ENCODE measurements at regions not wholly inside any gene's neighbourhood (a gene's known extent, or its start where the extent isn't known, plus 50 kb on each side); places are given as distances from the start of the nearest gene placed in this dataset.

DNA sequence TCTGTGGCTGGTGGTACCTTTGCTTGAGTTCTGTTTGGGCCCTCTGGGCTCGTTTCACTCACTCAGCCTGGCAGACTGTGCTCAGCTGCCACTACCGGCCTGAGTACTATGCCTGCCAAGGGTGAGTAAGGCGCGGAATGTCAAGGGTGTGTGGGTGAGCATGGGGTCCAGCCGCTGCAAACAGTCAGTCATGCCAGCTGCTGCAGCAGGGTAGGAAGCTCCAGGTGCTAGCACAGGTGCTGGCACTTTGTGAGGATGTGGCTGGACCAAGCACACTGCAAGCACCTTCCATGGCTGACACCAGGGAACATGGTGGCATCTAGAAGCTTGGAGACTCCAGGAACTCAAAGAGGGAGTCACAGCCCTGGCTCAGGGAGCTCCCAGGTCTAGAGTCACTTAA, 368.6 kb upstream of the ACO1 start:
- TF ChIP-seq, protein P1, sequence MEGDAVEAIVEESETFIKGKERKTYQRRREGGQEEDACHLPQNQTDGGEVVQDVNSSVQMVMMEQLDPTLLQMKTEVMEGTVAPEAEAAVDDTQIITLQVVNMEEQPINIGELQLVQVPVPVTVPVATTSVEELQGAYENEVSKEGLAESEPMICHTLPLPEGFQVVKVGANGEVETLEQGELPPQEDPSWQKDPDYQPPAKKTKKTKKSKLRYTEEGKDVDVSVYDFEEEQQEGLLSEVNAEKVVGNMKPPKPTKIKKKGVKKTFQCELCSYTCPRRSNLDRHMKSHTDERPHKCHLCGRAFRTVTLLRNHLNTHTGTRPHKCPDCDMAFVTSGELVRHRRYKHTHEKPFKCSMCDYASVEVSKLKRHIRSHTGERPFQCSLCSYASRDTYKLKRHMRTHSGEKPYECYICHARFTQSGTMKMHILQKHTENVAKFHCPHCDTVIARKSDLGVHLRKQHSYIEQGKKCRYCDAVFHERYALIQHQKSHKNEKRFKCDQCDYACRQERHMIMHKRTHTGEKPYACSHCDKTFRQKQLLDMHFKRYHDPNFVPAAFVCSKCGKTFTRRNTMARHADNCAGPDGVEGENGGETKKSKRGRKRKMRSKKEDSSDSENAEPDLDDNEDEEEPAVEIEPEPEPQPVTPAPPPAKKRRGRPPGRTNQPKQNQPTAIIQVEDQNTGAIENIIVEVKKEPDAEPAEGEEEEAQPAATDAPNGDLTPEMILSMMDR (IDR thresholded peaks at IDR 0.05): no peak
- TF ChIP-seq EZH2 (IDR thresholded peaks at IDR 0.05): no peak
- TF ChIP-seq EZH2phosphoT487 (IDR thresholded peaks at IDR 0.05): no peak

Measured in neural progenitor cell (in vitro differentiated cells).